GM12874 (cell line): ENCODE measurements at regions not wholly inside any gene's neighbourhood (a gene's known extent, or its start where the extent isn't known, plus 50 kb on each side); places are given as distances from the start of the nearest gene placed in this dataset.

Experiments
- CTCF ChIP-seq: IDR thresholded peaks from 2 replicates; pipeline ENCODE4 v1.5.1; 2011; ENCODE audit warnings: low read depth, mild to moderate bottlenecking, control low read depth, low read length, moderate library complexity; ENCODE audit not compliant: insufficient read depth

- TF ChIP-seq CTCF: no peak
Observed at GRCh38 chr7:36100226-36100625, 52.8 kb upstream of the EEPD1 start.

GRCh38 chr7:36100634-36101033, 52.4 kb upstream of the EEPD1 start:
- no peak for TF ChIP-seq CTCF
